ENCODE measurements at regions not wholly inside any gene's neighbourhood (a gene's known extent, or its start where the extent isn't known, plus 50 kb on each side); places are given as distances from the start of the nearest gene placed in this dataset.
"Not testable (repeated sequence)": the region's sequence is repeated elsewhere in the genome, so short reads cannot be mapped to it uniquely, and the experiment has no call there.

DNA sequence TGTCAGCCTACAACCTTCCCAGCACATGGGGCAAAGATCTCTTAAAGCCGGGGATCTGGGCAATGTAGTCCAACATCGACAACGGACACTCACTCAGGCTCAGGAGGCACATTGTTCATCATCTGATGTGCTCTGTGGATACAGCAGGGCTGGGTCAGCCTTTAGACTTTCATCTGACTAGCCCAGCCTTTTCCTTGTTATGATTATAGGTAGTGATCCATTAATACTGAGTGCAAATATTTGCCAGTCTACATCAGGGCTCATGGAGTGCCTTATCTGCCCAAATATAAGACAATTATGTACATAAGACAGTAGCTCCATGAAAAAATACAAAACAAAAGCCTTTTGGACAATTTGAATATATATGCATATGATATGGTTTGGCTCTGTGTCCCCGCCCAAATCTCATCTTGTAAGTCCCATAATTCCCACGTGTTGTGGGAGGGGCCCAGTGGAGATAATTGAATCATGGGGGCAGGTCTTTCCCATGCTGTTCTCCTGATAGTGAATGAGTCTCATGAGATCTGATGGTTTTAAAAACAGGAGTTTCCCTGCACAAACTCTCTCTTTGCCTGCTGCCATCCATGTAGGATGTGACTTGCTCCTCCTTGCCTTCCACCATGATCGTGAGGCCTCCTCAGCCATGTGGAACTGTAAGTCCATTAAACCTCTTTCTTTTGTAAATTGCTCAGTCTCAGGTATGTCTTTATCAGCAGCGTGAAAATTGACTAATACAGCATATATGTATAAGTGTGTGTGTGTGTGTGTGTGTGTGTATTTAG, 248.5 kb upstream of the FOXN3 start:
- not testable (repeated sequence) for DNase-seq (ENCODE audit: low read depth in 4 of 4, low spot score in 2 of 4)

DNA sequence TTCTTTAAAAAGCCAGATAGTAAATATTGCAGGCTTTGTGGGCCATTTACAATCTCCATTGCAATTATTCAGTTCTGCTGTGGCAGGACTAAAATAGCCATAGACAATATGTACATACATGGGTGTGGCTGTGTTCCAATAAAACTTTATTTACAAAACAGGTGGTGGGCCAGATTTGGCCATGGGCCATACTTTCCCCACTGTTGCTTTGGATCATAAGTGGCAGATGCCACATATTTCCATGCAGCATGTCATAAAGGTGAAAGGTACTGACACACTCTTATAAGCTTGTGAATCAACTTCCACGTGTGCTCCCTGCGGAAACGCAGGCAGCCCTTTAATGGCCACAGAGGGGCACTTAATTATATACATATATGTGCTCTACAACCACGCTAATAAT, 244.4 kb upstream of the FOXN3 start:
- DNase-seq (ENCODE audit: low read depth in 4 of 4, low spot score in 2 of 4), result no peak

DNA sequence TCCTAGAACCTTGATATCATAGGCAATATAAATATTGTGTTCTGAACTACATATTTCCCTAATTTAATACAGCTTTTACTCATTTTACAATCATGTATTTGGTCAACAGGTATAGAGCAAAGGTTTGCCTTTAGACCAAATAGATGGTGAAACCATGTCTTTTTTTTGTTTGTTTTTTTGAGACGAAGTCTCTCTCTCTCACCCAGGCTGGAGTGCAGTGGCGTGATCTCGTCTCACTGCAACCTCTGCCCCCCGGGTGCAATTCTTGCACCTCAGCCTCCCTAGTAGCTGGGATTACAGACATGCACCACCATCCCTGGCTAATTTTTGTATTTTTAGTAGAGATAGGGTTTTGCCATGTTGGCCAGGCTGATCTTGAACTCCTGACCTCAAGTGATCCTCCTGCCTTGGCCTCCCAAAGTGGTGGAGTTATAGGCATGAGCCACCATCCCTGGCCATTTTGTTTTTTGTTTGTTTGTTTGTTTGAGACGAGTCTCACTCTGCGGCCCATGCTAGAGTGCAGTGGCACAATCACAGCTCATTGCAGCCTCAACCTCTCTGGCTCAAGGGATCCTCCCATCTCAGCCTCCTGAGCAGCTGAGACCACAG, 243.7 kb upstream of the FOXN3 start:
- not testable (repeated sequence) for DNase-seq (ENCODE audit: low read depth in 4 of 4, low spot score in 2 of 4)

DNA sequence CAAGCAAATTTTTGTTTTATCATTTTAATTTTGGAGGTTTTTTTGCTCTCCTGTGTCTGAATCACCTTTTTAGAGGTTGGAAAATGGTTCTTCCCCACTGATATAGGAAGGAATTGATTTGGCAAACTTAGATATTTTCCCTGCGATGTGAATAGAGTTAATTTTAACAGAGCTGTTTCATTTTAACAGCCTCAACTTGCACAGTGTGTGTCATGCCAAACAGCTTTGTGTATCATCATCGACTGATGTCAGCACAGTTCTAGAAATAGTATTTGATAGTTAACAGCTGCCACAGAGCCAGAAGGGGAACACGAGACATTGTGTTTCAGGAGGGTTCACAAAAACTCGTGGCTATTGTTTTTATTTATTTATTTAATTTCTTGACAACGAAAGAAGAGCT, 243.1 kb upstream of the FOXN3 start:
- DNase-seq (ENCODE audit: low read depth in 4 of 4, low spot score in 2 of 4), result no peak

DNA sequence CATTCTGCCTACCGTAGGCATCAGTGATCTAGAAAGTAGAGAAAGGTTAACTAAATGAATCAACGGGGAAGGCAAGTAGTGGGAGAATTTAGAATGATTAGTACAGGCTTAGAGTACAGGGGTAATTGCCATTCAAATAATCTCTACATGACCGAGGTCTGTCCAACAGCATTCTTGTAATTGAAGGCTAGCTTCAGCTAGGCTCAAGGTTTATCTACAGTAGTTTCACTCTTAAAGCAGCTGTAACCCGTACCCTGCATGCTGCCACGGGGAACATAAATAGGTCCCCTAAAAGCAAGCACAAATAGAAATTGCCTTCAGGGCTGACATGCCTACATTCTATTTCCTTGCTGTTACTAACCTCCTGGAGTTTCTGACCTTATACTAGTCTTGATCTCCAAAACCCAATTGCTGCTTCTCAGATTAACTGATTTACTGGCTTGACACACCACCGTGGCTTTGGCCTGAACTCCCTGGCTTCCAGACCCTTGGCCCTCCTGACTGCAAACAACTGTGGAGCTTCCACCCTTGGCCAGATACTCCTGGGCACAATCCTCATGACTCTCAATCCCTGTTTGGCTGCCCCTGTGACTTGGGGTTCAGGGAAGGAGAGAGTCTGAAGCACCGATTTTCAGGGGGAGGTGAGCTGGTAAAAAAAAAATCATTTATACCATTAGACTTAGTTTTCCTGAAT, 242.1 kb upstream of the FOXN3 start:
- DNase-seq (ENCODE audit: low read depth in 4 of 4, low spot score in 2 of 4), result no peak

DNA sequence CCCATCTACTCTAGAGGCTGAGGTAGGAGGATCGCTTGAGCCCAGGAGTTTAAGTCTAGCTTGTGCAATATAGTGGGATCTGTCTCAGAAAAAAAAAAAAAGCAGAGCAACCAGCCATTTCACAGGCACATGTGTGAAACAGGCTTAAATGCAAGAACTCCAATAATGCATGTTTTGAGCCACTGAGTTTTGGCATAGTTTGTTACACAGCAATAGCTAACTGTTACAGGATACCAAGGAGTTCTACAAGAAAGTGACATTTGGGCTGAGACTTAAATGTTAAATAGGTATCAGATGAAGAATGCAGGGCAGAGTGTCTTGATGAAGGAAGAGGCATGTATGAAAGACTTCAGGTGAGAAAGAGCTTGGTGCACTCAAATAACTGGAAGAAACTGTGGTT, 240.0 kb upstream of the FOXN3 start:
- DNase-seq (ENCODE audit: low read depth in 4 of 4, low spot score in 2 of 4), result no peak

DNA sequence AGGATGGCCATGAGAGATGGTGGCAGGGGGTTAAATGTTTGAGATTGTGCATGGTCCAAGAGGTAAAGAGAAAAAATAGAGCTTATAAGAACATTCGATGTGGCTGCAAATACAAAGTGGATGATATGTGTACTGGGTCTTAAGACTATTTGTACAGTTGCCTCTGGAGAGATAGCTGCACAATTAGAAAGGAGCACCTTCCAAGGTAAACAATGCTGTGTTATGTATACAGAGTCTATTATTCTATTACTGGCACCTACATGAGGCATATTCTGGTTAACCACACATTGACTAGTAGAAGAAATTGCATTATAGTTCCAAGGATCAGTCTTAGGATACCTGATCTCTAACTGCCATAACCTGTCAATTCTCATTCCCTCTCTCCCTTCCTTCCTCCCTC, 238.0 kb upstream of the FOXN3 start:
- DNase-seq (ENCODE audit: low read depth in 4 of 4, low spot score in 2 of 4), result no peak

DNA sequence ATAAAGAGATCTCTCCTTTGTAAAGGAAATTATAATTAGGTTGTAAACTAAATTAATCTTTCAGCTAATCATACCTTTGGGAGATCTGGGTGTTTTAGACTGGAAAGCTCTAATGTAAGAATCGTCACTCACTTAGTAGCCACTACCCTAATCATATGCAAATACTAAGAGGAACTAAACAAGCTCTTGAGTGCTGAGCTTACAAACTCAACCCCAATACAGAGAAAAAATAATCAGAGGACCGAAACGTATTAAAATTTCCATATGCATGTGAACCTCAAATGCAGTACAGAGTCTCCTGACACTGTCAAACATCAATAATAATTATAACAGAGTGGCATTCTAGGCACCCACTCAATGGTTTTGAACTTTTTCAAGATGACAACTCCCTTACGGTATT, 235.3 kb upstream of the FOXN3 start:
- no peak for DNase-seq (ENCODE audit: low read depth in 4 of 4, low spot score in 2 of 4)

DNA sequence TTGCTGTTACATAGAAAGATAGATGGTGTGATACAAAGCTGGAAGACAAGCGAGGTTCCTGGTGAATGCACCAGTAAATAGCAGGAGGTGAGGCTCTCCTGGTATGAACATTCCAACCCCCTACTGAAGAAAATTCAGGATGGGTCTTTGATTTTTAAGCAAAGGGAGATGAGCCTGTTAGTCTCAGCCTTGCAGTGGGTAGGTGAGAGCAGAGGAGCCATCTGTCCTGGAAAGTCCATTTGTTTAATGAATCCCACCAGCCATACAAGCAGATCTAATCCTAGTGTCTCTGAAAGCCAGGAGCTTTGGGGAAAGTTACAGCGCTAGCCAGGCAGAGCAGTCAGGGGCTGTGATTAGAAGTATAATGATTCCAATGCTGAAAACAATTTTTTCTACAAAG, 234.8 kb upstream of the FOXN3 start:
- no peak for DNase-seq (ENCODE audit: low read depth in 4 of 4, low spot score in 2 of 4)

DNA sequence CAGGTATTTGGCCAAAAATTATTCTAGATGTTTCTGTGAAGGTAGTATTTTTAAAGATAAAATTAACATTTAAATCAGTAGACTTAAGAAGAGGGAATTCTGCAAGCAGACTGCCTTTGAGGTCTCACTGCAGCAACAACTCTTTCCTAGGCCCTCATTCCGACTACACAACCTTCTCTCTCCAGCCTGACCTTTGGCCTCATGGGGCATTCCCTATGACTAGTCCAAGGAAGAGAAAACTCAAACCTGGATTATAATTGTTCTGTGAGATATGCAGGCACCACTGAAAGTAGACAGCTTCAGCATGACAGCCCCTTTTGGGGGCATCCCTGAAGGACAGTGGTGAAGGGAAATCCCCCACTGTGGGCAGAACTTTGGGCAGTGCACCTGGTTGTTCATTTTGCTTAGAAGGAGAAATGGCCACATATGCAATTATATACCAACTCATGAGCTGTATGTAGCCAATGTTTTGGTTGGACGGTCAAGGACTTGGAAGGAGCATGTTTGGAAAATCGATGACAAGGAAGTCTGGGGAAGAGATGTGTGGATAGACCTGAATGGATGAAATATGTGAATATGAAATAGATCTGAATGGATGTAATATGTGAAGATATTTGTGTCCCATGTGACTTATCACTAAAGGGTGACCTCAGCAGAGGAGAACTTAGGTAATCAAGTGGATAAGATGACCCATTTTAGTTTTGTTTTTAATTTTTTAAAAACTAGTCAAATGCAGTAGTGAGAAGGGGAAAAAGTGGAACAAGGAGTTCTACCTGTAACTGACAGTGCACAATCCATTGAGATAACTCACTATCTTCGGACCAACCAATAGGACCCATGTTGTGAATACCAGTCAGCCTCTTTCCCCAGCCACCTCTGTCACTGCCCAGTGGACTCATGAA, 233.3 kb upstream of the FOXN3 start:
- no peak for DNase-seq (ENCODE audit: low read depth in 4 of 4, low spot score in 2 of 4)

DNA sequence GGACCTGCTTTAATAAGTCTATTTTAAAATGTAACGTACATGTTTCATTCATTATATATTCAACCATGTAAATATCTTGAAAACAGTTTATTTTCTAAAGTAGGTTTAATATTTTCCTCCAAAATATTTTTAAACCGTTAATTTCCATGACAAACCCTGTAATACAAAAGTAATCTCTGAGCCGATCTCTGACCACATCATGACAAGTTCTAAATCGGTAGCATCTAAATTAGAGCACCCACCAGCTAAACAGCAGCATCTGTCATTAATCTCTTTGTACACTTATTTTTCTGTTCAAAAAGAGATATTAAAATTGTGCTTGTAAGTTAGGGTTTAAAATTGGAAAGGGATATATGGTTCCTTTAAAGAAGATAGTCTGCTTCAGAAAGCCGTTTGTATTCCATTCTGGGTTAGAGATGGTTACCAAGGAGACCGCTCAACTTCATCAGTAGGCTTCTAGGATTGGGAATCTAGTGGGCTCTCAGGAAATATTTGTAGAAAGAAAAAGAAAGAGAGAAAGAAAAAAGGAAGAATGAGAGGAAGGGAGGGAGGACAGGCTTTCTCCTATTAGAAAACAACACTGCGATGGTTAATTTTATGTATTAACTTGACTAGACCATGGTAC, 232.5 kb upstream of the FOXN3 start:
- DNase-seq (ENCODE audit: low read depth in 4 of 4, low spot score in 2 of 4), result no peak

DNA sequence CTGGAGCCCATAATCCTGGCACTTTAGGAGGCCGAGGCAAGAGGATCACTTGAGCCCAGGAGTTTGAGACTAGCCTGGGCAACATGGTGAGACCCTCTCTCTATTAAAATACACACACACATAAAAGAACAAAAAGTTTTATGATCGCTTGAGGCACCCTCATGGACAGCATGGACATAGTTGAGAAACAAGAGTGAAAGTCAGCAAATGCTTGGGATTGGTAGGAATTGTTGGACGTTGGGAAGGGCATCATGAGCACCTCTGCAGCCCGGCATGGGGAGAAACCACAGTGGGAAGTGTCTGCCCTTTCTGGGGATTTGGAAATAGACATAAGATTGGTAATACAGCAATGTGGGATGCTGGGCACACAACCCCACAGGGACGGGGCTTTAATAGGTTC, 231.9 kb upstream of the FOXN3 start:
- no peak for DNase-seq (ENCODE audit: low read depth in 4 of 4, low spot score in 2 of 4)

DNA sequence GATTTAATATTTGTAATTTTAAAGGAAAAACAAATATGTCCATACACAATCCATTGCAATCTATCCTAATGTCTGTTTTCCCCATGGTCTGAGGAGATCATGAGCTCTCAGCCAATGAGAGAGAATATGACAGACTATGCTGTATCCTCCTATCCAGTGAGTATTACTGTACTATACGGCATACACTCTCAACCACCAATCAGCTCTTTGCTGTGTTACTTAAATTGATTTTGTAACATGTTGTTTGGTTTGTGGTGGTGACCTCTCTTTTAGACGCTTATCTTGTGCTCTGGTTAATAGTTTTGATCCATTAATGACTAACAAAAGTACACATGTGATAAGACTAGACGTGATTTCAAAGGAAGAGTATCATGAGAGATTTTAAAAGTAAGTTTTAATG, 231.5 kb upstream of the FOXN3 start:
- no peak for DNase-seq (ENCODE audit: low read depth in 4 of 4, low spot score in 2 of 4)

DNA sequence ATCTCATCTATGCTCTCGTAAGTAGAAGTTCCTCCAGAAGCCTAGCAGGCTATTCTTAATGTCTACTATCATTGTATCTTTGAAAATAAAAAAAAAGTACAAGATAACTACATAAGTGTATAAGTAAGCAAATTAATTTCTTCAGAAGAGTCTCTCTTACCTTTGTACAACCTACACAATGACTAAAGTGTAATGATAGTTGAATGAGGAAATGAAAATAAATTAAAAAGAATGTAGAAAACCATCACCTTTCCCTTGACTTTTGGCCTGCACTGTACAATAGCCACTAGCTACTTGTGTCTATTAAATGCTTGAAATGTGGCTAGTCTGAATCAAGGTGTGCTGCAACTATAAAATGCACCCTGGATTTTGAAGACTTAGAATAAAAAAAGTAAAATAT, 229.9 kb upstream of the FOXN3 start:
- no peak for DNase-seq (ENCODE audit: low read depth in 4 of 4, low spot score in 2 of 4)

DNA sequence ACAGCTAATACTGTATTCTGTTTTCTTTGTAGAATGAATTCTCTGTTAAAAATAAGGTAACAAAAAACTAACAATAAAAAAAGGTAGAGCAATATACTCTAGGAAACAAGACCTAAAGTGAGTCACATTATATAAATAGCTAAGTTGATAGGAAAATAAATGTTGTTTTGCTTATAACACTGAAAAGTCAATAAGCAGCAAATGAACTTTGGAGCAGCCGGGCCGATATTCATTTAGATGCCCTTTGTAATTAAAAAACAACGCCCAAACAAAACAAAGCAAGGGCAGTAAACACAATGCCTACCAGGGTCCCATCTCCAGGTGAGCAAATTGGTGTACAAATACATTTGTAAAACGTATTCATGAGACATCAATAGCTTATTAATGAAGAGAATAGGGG, 227.6 kb upstream of the FOXN3 start:
- no peak for DNase-seq (ENCODE audit: low read depth in 4 of 4, low spot score in 2 of 4)

DNA sequence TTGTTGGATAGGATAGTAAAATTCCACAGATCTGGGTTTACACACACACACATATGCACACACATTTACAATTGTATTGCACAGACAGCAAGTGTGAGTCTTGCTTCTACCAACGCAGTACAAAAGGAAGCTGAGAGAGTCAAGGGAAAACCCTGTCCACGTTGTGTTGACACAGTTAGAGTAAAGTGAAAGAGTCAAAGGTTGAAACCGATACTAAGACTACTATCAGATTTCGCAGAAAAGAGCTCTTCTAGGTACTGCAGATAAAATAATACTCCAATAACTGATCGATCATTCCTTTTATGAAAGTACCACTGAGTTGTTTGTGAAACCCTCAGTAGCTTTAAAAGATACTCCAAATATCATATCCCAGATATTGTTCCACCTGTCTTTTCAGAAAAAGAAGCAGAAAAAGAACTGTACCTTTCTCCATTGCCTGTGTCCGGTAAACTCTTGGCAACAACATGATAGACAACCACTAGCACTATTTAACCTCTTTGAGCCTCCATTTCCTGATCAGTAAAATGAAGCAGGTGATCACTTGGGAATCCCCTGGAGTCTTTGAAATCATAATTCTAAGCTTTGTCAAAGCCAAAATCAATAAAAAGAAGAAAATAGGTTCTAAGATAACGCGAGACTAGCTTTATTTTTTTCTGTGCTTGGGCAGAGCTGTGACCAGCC, 224.6 kb upstream of the FOXN3 start:
- DNase-seq (ENCODE audit: low read depth in 4 of 4, low spot score in 2 of 4), result no peak

DNA sequence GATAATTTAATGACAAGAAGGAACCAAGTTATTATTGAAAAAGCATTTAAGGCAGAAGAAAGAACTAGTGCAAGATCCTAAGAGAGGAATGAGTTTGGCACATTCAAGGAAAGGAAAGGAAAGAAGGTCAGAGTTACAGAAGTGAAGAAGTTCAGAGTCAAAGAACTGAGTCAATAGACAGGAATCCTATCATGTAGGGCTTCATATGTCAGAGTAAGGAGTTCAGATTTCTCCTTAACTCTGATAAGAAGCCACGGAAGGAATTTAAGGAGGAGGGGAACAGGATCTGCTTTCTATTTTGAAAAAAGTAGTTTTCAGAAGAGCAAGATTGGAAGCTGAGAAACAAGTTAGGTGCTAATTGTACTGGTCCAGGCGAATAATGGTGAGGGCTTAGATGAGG, 223.1 kb upstream of the FOXN3 start:
- no peak for DNase-seq (ENCODE audit: low read depth in 4 of 4, low spot score in 2 of 4)

DNA sequence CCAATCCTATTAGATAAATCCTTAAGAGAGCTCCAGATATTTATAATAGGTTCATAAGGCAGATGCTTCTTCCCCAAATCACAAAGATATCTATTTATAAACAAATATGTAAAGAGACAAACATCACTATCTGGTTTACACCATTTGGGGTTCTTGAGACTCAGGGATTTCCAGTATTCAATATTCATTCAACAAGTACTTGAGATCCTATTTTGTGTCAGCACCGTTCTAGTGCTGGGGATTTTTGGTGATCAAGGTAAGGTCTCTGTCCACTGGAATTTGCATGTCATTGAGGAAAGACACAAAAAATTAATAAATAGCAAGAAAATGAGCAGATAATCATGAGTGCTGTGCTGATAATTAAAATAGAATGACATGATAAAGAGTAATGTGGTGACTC, 222.7 kb upstream of the FOXN3 start:
- no peak for DNase-seq (ENCODE audit: low read depth in 4 of 4, low spot score in 2 of 4)

DNA sequence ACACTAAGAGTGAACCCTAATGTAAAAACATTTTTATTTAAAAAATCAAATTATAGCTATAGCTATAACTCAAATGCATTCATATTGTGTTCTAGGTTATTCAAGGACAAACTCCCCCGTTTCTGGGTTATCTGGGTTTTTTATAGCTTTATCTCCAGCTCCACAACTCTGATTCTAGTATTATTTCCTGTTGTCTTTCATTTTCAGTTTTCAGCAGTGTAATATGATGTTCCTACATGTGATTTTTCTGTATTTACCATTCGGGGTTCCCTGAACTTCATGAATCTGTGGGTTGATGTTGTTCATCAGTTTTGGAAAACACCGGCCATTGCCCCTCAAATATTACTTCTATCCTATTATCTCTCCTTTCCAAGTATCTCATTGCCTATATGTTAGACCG, 221.9 kb upstream of the FOXN3 start:
- no peak for DNase-seq (ENCODE audit: low read depth in 4 of 4, low spot score in 2 of 4)

DNA sequence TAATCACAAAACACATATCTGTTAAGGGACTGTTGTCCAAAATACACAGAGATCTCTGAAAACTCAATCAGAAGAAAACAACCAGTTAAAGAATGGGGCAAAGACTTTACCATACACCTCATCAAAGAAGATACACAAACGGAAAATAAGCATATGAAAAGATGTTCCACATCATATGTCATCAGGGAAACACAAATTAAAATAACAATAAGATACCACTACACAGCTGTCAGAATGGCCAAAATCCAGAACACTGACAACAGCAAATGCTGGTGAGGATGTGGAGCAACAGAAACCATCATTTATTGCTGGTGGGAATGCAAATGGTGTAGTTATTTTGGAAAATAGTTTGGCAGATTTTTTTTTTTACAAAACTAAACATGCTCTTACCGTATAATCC, 220.5 kb upstream of the FOXN3 start:
- DNase-seq (ENCODE audit: low read depth in 4 of 4, low spot score in 2 of 4), result no peak
